ENCODE measurements at regions not wholly inside any gene's neighbourhood (a gene's known extent, or its start where the extent isn't known, plus 50 kb on each side); places are given as distances from the start of the nearest gene placed in this dataset.

DNA sequence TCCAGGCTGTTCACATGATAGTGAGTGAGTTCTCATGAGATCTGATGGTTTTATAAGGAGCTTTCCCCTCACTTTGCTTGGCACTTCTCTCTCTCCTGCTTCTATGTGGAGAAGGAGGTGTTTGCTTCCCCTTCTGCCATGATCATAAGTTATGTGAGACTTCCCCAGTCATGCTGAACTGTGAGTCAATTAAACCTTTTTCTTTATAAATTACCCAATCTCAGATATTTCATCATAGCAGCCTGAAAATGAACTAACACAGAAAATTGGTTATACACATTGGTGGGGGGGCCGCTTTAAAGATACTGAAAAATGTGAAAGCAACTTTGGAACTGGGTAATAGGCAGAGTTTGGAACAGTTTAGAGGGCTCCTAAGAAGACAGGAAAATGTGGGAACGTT lies 741.1 kb upstream of the LUZP2 start:
- 81 to 82% (median 81%) methylated on average over 2 of the region's 2 CpGs for WGBS, 4 donors
- H3K27me3 ChIP-seq, result no peaks in the 10 kb centered on the region
- H3K4me1 ChIP-seq (replicated peaks in 1 of 2), result peaks cover 4 to 9% of the 10 kb centered on the region in 2 donors
- H3K9me3 ChIP-seq (replicated peaks in 1 of 3), result no peaks in the 10 kb centered on the region
- H3K36me3 ChIP-seq (replicated peaks in 1 of 2), result no peaks in the 10 kb centered on the region
- H3K4me3 ChIP-seq, result no peak overlapping the region
- no peak for TF ChIP-seq POLR2A (IDR thresholded peaks at IDR 0.05)
- no peak for TF ChIP-seq CTCF (IDR thresholded peaks at IDR 0.05)
- no peak for DNase-seq
- H3K27ac ChIP-seq, result no peak overlapping the region
- intact Hi-C loops (cut with DNase I), result no loop called here

DNA sequence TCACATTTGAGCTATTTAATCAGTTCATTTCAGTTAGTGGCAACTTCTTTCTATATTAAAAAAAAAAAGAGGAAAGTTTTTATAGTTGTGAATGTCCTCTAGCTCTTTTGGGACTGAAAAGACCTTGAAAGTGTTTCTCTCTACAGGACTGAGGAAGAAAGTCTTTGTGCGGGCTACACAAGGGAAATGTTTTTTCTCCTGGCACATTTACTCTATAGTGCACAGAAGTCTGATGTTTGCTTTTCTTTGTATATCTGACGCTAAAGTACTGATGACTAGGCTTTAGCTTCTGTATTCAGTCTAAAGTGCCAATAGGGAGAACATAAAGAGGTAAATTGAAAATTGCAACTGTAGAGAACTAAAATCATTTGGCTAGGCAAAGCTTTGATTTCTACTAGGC lies 737.4 kb upstream of the LUZP2 start:
- no peak for DNase-seq
- WGBS, 4 donors, result 36 to 43% (median 40%) methylated on average over 2 of the region's 2 CpGs
- TF ChIP-seq POLR2A (IDR thresholded peaks at IDR 0.05), result no peak
- TF ChIP-seq CTCF (IDR thresholded peaks at IDR 0.05), result no peak
- peaks cover 4 to 9% of the 10 kb centered on the region in 2 donors for H3K4me1 ChIP-seq (replicated peaks in 1 of 2)
- no peak overlapping the region for H3K27ac ChIP-seq
- no peaks in the 10 kb centered on the region for H3K27me3 ChIP-seq
- H3K36me3 ChIP-seq (replicated peaks in 1 of 2), result no peaks in the 10 kb centered on the region
- no peaks in the 10 kb centered on the region for H3K9me3 ChIP-seq (replicated peaks in 1 of 3)
- intact Hi-C loops (cut with DNase I), result no loop called here
- H3K4me3 ChIP-seq, result no peak overlapping the region

- no peak overlapping the region for H3K27ac ChIP-seq
- H3K27me3 ChIP-seq, result no peaks in the 10 kb centered on the region
- TF ChIP-seq POLR2A (IDR thresholded peaks at IDR 0.05) (no peak), CTCF (IDR thresholded peaks at IDR 0.05) (no peak)
- H3K36me3 ChIP-seq (replicated peaks in 1 of 2), result no peaks in the 10 kb centered on the region
- H3K9me3 ChIP-seq (replicated peaks in 1 of 3), result peaks cover 0 to 6% (median 0%) of the 10 kb centered on the region in 3 donors
- intact Hi-C loops (cut with DNase I), result no loop called here
- 87 to 96% (median 91%) methylated on average over 2 of the region's 2 CpGs for WGBS, 4 donors
- DNase-seq, result no peak
- H3K4me3 ChIP-seq, result no peak overlapping the region
- peaks cover 4 to 8% of the 10 kb centered on the region in 2 donors for H3K4me1 ChIP-seq (replicated peaks in 1 of 2)
These were observed 732.6 kb upstream of the LUZP2 start for GRCh38 chr11:23764286-23764685.

DNA sequence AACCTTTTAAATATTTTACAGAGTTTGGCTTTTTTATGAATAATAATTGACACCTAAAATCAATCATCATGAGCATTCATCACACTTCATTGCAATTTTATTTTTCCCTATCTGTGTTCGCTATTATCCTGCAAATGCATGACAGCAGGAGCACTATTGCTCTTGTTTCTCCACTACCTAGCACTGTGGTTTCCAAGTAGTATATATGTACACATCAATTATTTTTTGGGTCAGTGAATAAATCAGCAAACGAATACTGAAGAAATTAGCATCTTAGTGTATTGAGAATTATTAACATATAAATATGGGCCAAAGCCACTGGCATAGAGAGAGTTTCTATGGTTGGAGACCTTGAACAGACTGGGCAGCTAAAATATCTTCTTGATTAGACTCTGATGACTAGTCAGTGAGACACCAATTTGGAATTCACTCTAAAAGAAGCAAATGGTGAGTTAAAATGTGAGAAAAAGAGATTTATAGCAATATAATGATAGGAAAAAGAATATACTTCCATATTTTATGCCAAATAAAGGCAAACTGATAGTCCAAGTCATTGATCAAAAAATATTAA lies 731.1 kb upstream of the LUZP2 start:
- Histone ChIP-seq H3K27ac (no peak overlapping the region), H3K4me3 (no peak overlapping the region), H3K4me1 (replicated peaks in 1 of 2) (no peaks in the 10 kb centered on the region), H3K9me3 (replicated peaks in 1 of 3) (peaks cover 0 to 6% (median 0%) of the 10 kb centered on the region in 3 donors), H3K27me3 (no peaks in the 10 kb centered on the region), H3K36me3 (replicated peaks in 1 of 2) (no peaks in the 10 kb centered on the region)
- no peak for DNase-seq
- TF ChIP-seq CTCF (IDR thresholded peaks at IDR 0.05) (no peak), POLR2A (IDR thresholded peaks at IDR 0.05) (no peak)
- 64 to 70% (median 67%) methylated on average over 2 of the region's 2 CpGs for WGBS, 4 donors
- intact Hi-C loops (cut with DNase I), result no loop called here
